CD14-positive monocyte (primary cell): ENCODE measurements at regions not wholly inside any gene's neighbourhood (a gene's known extent, or its start where the extent isn't known, plus 50 kb on each side); places are given as distances from the start of the nearest gene placed in this dataset.
"Not testable (repeated sequence)": the region's sequence is repeated elsewhere in the genome, so short reads cannot be mapped to it uniquely, and the experiment has no call there.

ENCODE experiments used
- DNase-seq, 3 donors: peaks; one replicate each; pipeline ENCODE4 v3.0.0-alpha.2; 2011 to 2022
- H2AFZ ChIP-seq: 2 replicates; pipeline ENCODE4 v1.6.0; 2012; ENCODE audit warnings: mild to moderate bottlenecking, low read depth, low read length, inconsistent platforms; ENCODE audit not compliant: insufficient read depth, poor library complexity, severe bottlenecking
- H3K27ac ChIP-seq, 2 donors: 1 replicate in 1 of 2; 2 replicates in 1 of 2; pipeline ENCODE4 v1.5.1; 2012 to 2013; ENCODE audit warnings: low read length in 2 of 2, control low read depth in 1 of 2, inconsistent platforms in 1 of 2, low read depth in 1 of 2, mild to moderate bottlenecking in 1 of 2
- H3K27me3 ChIP-seq, 2 donors: one replicate each; pipeline versions ENCODE4 v1.6.0 to v1.6.1; 2011 to 2013; ENCODE audit warnings: low read length in 2 of 2; ENCODE audit not compliant: control insufficient read depth in 2 of 2, insufficient read depth in 2 of 2
- H3K36me3 ChIP-seq, 2 donors: replicated peaks in 1 of 2; 1 replicate in 1 of 2; 2 replicates in 1 of 2; pipeline versions ENCODE4 v1.5.1 to v1.6.1; 2012 to 2013; ENCODE audit warnings: low read length in 2 of 2, control low read depth in 1 of 2, inconsistent platforms in 1 of 2, mild to moderate bottlenecking in 1 of 2; ENCODE audit not compliant: insufficient read depth in 2 of 2, control insufficient read depth in 1 of 2
- H3K4me1 ChIP-seq, 2 donors: 1 replicate in 1 of 2; 2 replicates in 1 of 2; pipeline versions ENCODE4 v1.5.1 to v1.6.1; 2012 to 2013; ENCODE audit warnings: low read length in 2 of 2, control low read depth in 1 of 2, inconsistent platforms in 1 of 2, mild to moderate bottlenecking in 1 of 2, moderate library complexity in 1 of 2; ENCODE audit not compliant: insufficient read depth in 2 of 2, control insufficient read depth in 1 of 2
- H3K4me2 ChIP-seq: replicated peaks from 2 replicates; pipeline ENCODE3; 2012; ENCODE audit warnings: low read length, moderate library complexity, mild to moderate bottlenecking; ENCODE audit not compliant: poor library complexity, severe bottlenecking; ENCODE audit errors: extremely low read depth
- H3K4me3 ChIP-seq, 3 experiments: fragments of 200-600 bp in 1 of 3; sonication (generic) in 1 of 3; replicated peaks in 1 of 3; 1 replicate in 2 of 3; 2 replicates in 1 of 3; pipeline ENCODE4 v1.5.1; 2011 to 2013; ENCODE audit warnings: low read length in 3 of 3, mild to moderate bottlenecking in 3 of 3, control low read depth in 2 of 3, low read depth in 2 of 3, inconsistent platforms in 1 of 3, moderate library complexity in 1 of 3
- H3K79me2 ChIP-seq: 2 replicates; pipeline ENCODE4 v1.6.0; 2012; ENCODE audit warnings: mild to moderate bottlenecking, control low read depth, inconsistent platforms, low read length, moderate library complexity; ENCODE audit not compliant: insufficient read depth
- H3K9ac ChIP-seq: 2 replicates; pipeline ENCODE4 v1.6.0; 2017; ENCODE audit warnings: low read length, mild to moderate bottlenecking; ENCODE audit not compliant: insufficient read depth, poor library complexity, severe bottlenecking
- H3K9me3 ChIP-seq, 2 donors: replicated peaks in 1 of 2; 1 replicate in 1 of 2; 2 replicates in 1 of 2; pipeline versions ENCODE4 v1.5.1 to v1.6.1; 2012 to 2013; ENCODE audit warnings: low read length in 2 of 2, control low read depth in 1 of 2; ENCODE audit not compliant: control insufficient read depth in 1 of 2, insufficient read depth in 1 of 2
- H4K20me1 ChIP-seq: 2 replicates; pipeline ENCODE4 v1.6.0; 2012; ENCODE audit warnings: mild to moderate bottlenecking, low read length, control low read depth, moderate library complexity; ENCODE audit not compliant: insufficient read depth
- H3K27ac Mint-ChIP-seq, 7 donors: one replicate each; pipeline ENCODE4 v1.8.0; 2020; ENCODE audit warnings: mild to moderate bottlenecking in 7 of 7, mixed read lengths in 7 of 7, moderate library complexity in 6 of 7, inconsistent platforms in 2 of 7
- H3K27me3 Mint-ChIP-seq, 3 donors: one replicate each; pipeline ENCODE4 v1.8.0; 2021 to 2022; ENCODE audit warnings: low read depth in 3 of 3, mild to moderate bottlenecking in 3 of 3, mixed read lengths in 3 of 3, moderate library complexity in 3 of 3, inconsistent platforms in 1 of 3
- H3K36me3 Mint-ChIP-seq, 2 donors: one replicate each; pipeline ENCODE4 v1.8.0; 2020; ENCODE audit warnings: mixed read lengths in 2 of 2, inconsistent platforms in 1 of 2, mild to moderate bottlenecking in 1 of 2
- H3K4me1 Mint-ChIP-seq: one replicate; pipeline ENCODE4 v1.8.0; 2020; ENCODE audit warnings: mild to moderate bottlenecking, mixed read lengths
- H3K4me3 Mint-ChIP-seq, 2 donors: one replicate each; pipeline ENCODE4 v1.8.0; 2020; ENCODE audit warnings: mild to moderate bottlenecking in 2 of 2, mixed read lengths in 2 of 2, moderate library complexity in 1 of 2
- H3K9me3 Mint-ChIP-seq, 7 donors: one replicate each; pipeline ENCODE4 v1.8.0; 2020 to 2022; ENCODE audit warnings: mixed read lengths in 7 of 7, mild to moderate bottlenecking in 6 of 7, moderate library complexity in 6 of 7, inconsistent platforms in 2 of 7
- CTCF ChIP-seq: fragments of 200-600 bp; IDR thresholded peaks from one replicate; pipeline ENCODE4 v1.8.0; 2022; ENCODE audit warnings: antibody characterized with exemption, mild to moderate bottlenecking
- WGBS: methylation state at CpG from one replicate; pipeline ENCODE4 v1.1.5; 2013; ENCODE audit warnings: missing lambda C conversion rate; ENCODE audit not compliant: insufficient coverage; 5-methylcytosine and 5-hydroxymethylcytosine counted together
- intact Hi-C, 2 donors: fragments of 100-400 bp; cut with micrococcal nuclease; formaldehyde crosslinking; loops; one replicate each; pipeline versions ENCODE4 v1.15.0 to v1.15.1; 2023

GRCh38 chr20:53664121-53664520, 70.5 kb upstream of the ZNF217 start:
- TF ChIP-seq CTCF, result no peak
- WGBS, result no CpG with 5 or more reads among the region's 4 CpGs

DNA sequence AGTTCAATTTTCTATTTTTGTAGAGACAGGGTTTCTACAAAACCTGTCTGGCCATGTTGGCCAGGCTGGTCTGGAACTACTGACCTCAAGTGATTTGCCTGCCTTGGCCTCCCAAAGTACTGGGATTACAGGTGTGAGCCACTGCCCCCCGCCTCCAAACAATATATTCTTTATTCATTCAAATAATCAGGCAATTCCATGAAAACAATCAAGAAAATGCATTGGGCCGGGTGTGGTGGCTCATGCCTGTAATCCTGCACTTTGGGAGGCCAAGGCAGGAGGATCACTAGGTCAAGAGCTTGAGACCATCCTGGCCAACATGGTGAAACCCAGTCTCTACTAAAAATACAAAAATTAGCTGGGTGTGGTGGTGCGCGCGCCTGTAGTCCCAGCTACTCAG, 69.9 kb upstream of the ZNF217 start:
- H3K27me3 Mint-ChIP-seq, H3K27me3 ChIP-seq, DNase-seq, H3K9ac ChIP-seq, H3K4me3 ChIP-seq, H3K4me2 ChIP-seq, H3K9me3 Mint-ChIP-seq, H3K36me3 ChIP-seq, H4K20me1 ChIP-seq, H3K36me3 Mint-ChIP-seq, intact Hi-C loops, H3K4me3 Mint-ChIP-seq, H3K79me2 ChIP-seq, H3K9me3 ChIP-seq: not testable (repeated sequence)
- Histone ChIP-seq H3K4me1 (peaks cover 44 to 49% of the 10 kb centered on the region in 2 donors), H3K27ac (peak overlapping the region in 1 of 2 donors; percentile 66), H2AFZ (peak overlapping the region; percentile 5)
- peak overlapping the region in 1 of 7 donors; percentile 93 for H3K27ac Mint-ChIP-seq
- peaks cover 40% of the 10 kb centered on the region for H3K4me1 Mint-ChIP-seq
- 100% methylated on average over 1 of the region's 5 CpGs for WGBS

More at GRCh38 chr20:53664121-53664520, 70.5 kb upstream of the ZNF217 start:
- no peak overlapping the region for H3K4me3 ChIP-seq
- no peaks in the 10 kb centered on the region for H3K9me3 ChIP-seq
- H4K20me1 ChIP-seq, result no peaks in the 10 kb centered on the region
- Mint-ChIP-seq H3K4me3 (no peak overlapping the region), H3K9me3 (peaks cover 0 to 2% (median 0%) of the 10 kb centered on the region in 7 donors), H3K36me3 (no peaks in the 10 kb centered on the region), H3K27me3 (no peaks in the 10 kb centered on the region), H3K4me1 (peaks cover 37% of the 10 kb centered on the region), H3K27ac (no peak overlapping the region)
- no peak overlapping the region for H3K27ac ChIP-seq
- H3K4me1 ChIP-seq, result peaks cover 38 to 43% of the 10 kb centered on the region in 2 donors
- no peak overlapping the region for H2AFZ ChIP-seq
- no peaks in the 10 kb centered on the region for H3K79me2 ChIP-seq
- no peak for DNase-seq
- no peaks in the 10 kb centered on the region for H3K36me3 ChIP-seq
- no peak overlapping the region for H3K4me2 ChIP-seq
- intact Hi-C loops, result no loop called here
- H3K9ac ChIP-seq, result no peak overlapping the region
- H3K27me3 ChIP-seq, result no peaks in the 10 kb centered on the region
